SU-DHL-6 (cell line): ENCODE measurements at regions not wholly inside any gene's neighbourhood (a gene's known extent, or its start where the extent isn't known, plus 50 kb on each side); places are given as distances from the start of the nearest gene placed in this dataset.

Experiments used
- EZH2phosphoT487 ChIP-seq: fragments of 200-600 bp; sonication (generic), shearing (Covaris generic); conservative IDR thresholded peaks from 2 replicates; pipeline ENCODE4 v1.6.1; 2018; ENCODE audit warnings: mild to moderate bottlenecking, antibody characterized with exemption, low read length, moderate library complexity, mixed read lengths
- TF ChIP-seq, protein P1 (sequence below): fragments of 200-600 bp; sonication (generic); IDR thresholded peaks from one replicate; pipeline ENCODE4 v1.5.1; 2017; ENCODE audit warnings: antibody characterized with exemption, mild to moderate bottlenecking, low read length, moderate library complexity; ENCODE audit not compliant: insufficient read depth, poor library complexity, severe bottlenecking

DNA sequence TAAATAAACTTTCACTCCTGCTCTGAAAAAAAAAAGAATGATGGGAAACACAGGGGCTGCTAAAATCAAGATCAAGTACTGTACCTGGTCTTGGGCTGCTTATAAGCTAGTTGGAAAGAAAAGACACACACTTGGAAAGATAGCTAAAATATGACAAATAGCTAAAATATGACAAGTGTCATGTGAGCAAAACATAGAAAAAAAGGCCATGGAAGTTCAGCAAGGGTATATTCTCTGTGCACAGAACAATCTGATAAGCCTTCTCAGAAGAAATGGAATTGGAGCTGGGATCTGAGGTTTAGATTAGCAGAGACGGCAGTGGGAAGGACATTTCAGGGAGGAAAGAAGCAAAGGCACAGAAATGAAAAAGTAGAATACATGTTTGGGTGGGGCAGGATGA lies 126.2 kb upstream of the PMCH start:
- TF ChIP-seq, protein P1, sequence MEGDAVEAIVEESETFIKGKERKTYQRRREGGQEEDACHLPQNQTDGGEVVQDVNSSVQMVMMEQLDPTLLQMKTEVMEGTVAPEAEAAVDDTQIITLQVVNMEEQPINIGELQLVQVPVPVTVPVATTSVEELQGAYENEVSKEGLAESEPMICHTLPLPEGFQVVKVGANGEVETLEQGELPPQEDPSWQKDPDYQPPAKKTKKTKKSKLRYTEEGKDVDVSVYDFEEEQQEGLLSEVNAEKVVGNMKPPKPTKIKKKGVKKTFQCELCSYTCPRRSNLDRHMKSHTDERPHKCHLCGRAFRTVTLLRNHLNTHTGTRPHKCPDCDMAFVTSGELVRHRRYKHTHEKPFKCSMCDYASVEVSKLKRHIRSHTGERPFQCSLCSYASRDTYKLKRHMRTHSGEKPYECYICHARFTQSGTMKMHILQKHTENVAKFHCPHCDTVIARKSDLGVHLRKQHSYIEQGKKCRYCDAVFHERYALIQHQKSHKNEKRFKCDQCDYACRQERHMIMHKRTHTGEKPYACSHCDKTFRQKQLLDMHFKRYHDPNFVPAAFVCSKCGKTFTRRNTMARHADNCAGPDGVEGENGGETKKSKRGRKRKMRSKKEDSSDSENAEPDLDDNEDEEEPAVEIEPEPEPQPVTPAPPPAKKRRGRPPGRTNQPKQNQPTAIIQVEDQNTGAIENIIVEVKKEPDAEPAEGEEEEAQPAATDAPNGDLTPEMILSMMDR, result no peak
- no peak for TF ChIP-seq EZH2phosphoT487
